Lung microvascular endothelial cell (primary cell): ENCODE measurements at regions not wholly inside any gene's neighbourhood (a gene's known extent, or its start where the extent isn't known, plus 50 kb on each side); places are given as distances from the start of the nearest gene placed in this dataset.

ENCODE experiments used
- DNase-seq, 2 donors: peaks; one replicate each; pipeline versions ENCODE4 v3.0.0 to v3.0.0-alpha.2; 2010; ENCODE audit warnings: low read depth in 2 of 2

DNA sequence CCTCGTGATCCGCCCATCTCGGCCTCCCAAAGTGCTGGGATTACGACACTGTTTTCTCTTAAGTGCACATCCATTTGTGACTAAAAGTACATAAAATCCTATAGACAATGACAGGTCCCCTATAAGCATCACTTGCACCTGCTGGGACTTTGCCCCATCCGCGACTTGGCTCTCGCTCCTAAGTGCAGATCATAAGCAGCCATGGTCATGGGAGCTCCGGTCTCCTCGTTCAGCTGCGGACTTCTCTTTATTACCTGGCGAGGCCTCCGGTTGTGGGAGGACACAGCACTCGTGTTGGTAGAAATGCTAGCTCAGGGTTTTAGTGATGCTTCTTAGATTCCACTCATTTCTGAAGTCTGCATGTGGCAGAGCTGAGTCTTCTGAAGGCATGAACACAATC, 92.7 kb upstream of the ST6GAL2 start:
- DNase-seq = no peak

DNA sequence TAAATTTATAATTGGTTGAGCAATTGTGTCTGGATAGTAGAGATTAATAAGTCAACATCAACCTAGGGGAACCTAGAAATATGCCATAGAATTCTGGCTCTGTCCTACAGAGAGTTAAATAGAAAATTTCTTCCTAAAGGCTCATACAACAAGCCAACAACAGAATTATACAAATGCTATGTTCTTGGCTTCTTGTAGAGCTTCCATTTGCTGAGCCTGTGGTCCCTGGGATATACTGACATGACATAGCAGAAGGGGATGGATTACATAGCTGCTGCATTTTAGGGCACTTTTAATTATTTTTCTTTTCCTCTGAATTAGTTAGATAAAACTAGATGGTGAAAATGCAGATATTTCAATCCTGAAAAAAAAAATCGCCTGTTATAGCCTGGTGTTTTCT, 95.5 kb upstream of the ST6GAL2 start:
- no peak for DNase-seq

DNA sequence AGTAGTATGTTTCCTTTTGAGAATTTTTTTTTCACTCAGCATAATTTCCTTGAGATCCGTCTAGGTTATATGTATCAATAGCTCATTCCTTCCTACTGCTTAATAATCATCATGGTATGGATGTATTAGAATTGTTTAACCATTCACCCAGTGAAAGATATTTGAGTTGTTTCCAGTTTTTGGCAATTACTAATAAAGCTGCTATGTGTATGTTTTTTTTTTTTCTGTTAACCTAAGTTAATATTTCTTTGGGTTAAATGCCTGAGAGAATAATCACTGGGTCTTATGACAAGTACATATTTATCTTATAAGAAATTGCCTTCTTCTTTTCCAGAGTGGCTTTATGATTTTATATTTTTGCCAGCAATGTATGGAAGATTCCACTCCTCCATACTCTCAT, 96.4 kb upstream of the ST6GAL2 start:
- DNase-seq = no peak

DNA sequence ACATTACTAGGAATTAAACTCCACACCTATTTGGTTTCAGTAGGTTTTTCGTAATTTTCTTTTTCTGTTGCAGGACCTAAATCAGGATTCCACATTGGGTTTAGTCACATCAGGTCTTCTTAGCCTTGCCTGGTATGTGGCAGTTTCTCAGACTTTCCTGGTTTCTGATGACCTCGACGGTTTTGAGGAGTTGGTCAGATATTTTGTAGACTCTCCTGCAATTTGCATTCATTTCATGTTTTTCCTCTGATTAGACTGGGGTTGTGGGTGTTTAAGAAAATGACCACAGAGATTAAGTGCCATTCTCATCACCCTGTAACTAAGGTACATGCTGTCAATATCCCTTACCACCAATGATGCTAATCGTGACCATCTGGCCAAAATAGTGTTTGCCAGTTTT, 97.3 kb upstream of the ST6GAL2 start:
- no peak for DNase-seq

DNA sequence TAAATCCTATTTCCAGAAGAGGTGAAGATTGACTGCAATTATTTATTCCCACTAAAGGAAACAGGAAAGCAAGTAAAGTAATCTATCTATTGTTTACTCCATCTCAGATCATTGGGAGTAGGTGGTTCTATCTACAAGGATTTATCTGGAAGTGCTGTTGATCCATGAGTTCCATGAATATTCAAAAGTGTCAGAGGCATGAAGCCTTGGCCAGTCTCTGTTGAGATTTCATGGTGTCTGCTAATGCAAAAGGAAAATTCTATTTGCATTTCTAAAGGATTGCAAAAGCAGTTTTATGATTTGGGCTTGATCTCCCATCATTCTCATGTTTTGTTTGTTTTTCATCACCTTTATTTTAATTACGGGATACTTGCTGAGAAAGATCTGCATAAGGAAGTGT, 102.4 kb upstream of the ST6GAL2 start:
- no peak for DNase-seq

DNA sequence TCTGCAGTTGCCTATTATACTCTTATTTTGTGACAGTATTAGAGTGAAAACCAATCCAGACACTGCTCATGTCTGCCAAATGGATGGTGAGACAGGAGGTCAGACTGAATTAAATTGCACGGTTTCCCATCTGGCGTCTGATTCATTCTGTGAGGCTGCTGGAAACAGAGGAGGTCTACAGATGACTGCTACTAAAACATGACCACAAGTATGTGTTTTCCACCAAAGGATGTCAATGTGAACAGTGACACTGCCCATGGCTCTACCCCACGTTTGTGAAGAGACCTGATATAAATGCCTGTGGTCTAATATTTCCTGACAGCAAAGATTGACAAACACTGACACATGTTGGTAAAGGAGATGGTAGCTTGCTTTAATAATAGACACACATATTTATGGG, 104.3 kb upstream of the ST6GAL2 start:
- no peak for DNase-seq

DNA sequence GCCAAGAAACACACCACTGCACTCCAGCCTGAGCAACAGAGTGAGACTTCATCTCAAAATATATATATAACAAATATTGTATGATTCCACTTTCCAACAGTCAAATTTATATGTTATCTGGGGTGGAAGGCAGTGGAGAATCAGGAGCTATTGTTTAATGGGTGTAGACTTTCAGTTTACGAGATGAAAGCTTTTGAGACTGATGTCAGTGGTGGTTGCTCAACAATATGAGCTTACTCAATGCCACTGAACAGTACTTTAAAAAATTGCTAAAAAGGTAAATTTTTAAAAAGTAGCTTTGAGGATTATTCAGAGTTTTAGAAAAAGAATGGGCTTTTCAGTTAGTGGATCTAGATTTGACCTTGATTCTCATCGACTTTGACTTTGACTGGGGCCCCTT, 105.9 kb upstream of the ST6GAL2 start:
- DNase-seq = no peak

DNA sequence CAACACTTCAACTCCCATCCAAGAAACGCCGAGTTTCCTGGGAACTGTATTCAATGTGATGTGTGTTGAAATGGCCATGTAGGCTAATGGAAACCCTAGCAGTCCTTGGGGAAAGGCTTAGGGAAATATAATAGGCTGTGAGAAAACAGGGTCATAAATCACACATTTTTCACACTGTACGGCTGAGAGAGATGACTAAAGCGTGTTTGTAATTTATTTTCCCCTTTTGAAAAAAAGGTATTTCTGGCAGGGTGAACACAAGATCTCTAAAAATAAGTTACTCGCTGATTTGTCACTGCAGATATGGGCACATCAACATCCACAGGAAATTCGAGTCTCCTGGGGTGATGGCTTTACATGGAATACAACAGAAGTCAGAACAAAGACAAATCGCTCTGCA, 109.6 kb upstream of the ST6GAL2 start:
- no peak for DNase-seq

DNA sequence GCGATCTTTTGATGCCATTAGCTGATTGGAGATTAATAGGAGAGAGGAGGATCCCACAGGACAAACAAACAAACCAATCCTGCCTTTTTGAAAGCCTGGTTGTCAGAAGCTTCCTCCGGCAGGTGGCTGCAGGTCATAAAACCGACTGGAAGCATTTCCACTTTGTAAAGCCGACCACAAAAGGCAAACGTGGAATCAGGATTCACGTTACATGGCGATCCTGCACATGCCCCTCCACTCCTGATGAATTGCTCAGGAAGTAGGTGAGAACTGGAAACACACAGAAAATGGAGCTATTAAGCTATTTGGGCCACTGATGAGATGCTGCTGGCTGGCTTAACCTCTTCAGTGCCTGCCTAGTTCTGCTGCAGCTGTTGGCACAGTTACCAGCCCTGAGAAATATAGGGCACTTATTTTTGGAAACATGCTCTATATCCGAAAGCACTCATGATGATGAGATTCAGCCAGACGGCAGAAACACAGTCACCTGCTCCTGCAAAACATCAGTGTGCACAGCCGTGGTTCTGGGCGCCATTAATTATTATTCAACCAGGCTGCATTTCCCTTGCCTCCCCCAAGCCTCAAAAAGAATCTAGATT, 110.3 kb upstream of the ST6GAL2 start:
- DNase-seq = no peak

DNA sequence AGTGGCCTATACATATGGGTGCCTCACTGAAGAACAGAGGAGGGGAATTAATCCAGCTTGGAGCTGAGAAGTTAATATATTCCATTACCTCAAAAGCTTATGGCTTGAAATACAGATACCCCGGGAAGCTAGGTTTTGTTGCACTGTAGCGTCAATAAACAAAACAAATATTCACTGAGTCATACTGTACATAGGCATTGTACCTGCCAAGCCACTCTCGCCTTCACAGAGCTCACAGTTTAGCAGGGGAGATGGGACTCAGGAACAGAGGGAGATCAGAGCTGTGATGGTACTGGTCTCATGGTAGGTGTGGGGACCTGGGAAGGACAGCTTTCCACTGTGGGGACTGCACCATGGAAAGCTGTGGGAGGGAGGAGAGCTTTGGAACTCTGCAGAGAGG, 111.2 kb upstream of the ST6GAL2 start:
- no peak for DNase-seq

DNA sequence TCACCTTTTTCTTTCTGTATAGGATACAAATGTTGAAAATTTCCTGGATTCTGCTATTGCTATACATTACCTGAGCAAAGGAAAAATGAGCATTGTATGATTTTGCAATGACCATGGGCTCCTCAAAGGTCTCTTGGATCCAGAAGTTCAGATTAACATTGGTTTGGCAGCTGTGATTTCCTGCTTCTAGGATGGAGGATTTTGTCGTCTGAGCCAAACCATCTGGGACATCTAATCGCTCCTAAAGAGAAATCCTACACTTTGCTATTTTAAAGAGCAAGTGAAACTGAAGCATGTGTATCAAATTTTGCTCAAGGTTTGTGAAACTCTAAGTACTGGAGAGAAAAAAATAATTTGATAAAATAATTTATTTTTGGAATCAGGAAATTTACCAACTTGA, 115.1 kb upstream of the ST6GAL2 start:
- no peak for DNase-seq

DNA sequence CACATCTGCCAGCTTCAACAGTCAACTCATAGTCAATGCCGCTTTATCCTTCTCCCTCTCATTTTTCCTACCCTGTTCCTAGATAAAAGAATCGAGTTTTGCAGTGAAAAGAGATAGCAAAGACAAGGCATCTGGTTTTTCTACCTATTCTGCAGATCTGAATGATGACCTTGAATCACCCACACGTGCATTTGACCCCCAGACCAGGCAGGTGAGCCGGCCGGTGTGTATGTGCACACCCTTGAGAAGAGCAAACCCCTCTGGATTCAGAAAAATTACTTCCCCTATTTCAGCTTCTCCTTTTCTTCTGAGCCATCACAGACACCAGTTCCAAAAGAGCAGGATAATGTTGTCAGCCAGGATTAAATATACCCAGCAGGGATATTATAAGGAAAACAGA, 115.6 kb upstream of the ST6GAL2 start:
- DNase-seq = no peak

DNA sequence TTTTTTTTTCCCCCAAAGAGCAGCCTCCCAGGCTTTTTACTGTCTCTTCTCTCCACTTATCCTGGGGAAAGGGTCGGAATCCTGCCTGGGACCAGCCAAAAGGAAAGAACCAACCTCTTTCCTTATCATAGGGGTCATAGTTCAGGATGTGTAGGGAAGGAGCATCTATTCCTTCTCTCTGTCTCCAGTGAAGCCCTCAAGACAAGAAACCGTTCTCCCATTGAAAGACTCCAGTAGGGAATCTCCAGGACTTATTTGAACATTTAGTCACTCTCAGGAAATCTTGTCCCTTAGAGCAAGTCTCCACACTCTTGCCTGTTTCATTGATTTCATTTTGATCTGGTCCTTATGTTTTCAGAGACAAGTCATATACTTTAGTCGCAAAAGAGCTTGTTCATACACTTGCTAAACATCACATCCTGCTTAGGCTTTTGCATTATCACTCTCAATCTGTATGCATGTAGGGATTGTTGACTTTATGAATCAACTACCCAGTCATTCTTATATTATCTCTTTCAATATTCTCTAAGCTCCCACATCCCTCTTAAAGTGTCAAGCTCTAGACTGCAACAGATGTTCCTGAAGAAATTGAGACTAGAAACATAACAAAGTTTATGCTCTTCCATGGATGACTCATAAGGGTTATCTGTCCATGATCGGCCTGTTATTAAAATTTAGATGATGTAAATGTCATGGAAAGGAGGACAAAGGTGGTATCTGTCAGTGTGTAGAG, 116.2 kb upstream of the ST6GAL2 start:
- no peak for DNase-seq

DNA sequence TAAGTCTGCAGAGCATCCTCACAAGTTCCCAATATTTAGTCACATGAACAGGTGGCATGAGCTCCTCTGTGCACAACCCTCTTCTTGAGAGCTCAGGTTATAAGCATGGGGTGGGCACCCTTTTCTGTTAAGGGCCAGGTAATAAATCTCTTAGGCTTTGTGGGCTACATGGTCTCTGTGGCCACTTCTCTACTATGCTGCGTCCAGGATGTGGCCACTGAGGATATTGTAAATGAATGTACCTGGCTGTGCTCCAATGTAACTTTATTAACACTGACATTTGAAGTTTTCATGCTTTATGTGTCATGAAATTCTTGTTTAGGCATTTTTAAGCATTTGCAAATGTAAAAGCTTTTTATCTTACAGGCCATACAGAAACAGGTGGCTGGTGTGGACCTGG, 116.8 kb upstream of the ST6GAL2 start:
- no peak for DNase-seq

DNA sequence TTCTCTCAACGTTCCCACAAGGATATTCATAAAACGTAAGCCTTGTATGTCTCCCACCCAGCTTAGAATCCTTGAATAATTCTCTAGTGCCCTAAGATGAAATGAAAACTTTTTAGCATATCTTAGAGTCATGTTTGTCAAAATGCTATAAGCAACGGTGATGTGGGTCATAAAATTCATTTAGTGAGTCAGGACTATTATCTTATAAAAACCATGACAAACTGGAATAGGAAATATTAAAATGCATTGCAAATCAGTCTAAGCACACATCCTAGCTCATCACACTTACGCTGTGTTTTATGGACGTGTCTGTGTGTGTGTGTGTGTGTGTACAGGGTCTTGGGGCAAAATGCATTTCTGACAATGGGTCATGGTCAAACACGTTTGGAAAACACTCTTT, 119.9 kb upstream of the ST6GAL2 start:
- no peak for DNase-seq

DNA sequence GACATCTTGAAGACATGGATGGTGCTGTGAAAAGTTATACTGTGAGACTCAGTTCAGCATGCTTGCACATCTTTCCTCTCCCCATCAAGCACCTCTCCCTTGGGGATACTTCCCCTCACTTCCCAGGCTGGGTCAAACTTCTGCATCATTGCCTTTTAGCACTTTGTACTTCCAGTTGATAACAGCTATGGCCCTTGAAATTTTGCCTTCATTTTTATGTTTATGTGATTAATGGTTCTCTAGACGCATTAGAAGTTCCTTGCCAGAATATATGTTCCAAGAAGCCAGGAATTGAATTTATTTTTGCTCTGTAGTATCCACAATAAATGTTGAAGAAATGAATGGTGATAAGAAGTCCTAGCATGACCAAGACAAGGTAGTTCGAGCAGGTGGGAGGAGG, 120.9 kb upstream of the ST6GAL2 start:
- DNase-seq = no peak

DNA sequence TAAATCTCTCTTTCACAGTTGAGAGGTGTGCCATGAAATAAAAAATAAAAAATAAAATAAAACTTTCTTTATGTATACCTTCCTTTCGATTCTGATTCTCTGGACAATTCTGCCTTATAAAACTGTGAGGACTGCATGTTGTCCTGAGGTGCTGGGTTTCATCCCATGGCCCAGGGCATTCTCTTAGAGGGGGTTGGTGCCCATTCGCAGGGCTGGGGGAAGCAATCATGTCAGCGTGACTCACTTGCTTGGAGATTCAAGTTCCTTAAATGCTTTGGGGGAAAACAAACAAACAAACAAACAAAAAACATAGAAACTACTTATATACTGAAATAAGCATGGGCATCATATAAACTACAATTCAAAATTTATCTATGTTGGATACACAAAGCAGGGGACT, 122.0 kb upstream of the ST6GAL2 start:
- no peak for DNase-seq

DNA sequence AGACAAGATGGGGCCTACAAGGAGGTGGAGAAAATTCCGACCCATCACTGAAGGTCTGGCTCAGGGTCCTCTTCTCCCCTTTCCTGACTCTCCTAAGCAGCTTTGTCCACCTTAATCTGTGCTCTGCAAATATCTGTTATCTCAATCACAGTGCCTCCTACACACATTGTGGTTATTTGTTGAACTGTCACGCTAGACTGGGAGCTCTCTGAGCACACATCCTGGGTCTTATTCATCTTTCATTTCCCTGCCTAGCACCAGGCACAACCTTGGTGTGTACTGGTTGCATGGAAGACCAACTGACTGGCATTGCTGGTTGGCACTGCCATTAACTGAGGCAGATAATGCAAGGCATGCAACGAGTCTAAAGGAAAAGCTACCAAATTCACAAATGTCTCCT, 122.9 kb upstream of the ST6GAL2 start:
- no peak for DNase-seq

DNA sequence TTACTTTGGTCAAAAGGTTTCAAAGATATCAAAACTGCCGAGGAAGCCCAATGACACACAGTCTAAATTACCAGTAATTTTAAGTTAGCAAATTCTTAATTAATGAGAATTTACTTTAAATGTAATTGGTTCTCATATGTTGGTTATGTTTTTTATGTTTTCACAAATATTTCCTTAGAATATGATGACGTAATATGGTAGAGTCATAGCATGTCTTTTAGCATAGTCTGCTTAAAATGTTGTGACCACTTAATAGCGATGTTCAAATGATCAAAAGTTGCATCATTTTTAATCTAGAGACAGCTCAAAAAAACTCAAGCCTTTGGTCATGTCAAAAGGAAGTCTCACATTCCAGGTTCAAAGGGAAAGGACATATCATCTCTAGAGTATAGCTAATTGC, 123.3 kb upstream of the ST6GAL2 start:
- no peak for DNase-seq

DNA sequence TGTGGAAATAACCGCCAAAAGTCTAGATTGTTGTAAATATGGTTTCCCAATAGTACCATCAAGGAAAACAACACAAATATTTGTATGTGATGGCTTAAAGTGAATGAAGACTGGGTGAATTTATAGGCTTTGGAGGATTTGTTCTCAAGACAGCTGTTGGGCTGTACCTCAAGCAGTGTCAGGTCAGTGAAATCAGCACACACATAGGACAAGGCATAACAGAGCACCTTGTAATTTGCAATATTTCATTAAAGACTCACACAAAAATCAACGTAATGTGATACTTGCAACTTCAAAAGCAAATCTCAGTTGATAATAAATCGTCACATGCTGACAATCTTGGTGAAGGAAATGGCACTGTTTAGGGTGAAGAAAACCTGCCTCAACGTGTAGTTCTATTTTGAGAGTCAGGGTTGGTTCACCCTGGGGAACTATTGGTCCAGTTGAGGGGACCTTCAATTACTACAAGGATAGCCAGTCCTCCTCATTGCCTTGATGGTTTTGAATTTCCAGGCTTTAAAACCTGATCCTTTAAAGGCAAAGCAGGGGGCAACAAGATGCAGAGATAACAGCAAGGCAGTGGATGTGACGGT, 126.8 kb upstream of the ST6GAL2 start:
- no peak for DNase-seq

DNA sequence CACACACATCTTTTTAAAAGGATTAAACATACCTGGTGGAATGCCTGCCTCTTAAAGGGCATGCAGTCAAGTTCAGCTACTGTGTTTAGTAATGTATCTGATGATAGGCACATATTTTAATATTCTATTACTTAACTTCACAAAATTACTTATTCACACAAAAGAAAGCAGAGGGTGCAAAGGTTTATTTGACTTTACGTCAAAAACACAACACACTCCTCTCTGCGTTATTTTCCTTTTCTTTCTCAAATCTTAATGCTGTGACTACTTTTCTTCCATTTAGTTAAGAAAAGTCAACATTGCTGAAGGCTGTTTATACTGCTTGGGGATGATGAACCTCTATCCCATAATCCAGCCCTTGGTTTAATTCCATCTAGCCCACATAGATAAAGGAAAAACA, 127.9 kb upstream of the ST6GAL2 start:
- no peak for DNase-seq

DNA sequence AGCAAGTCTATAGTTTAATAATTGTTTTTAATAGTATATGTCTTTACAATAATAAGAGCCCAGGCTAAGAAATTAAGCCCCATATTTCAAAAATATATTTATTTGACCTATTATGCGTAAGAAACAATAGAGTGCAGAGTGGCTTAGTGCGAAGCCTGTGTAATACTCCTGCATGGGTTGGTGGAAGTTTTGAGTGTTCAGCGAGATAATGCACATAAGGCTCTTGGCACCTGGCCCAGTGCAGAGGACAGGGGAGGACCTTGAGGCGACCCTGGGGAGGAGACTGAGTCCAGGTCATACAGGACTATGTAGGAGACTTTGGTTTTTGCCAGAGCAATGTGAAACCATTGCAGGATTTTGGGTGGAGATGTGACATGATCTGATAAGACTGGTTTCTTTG, 132.4 kb upstream of the ST6GAL2 start:
- DNase-seq = no peak

DNA sequence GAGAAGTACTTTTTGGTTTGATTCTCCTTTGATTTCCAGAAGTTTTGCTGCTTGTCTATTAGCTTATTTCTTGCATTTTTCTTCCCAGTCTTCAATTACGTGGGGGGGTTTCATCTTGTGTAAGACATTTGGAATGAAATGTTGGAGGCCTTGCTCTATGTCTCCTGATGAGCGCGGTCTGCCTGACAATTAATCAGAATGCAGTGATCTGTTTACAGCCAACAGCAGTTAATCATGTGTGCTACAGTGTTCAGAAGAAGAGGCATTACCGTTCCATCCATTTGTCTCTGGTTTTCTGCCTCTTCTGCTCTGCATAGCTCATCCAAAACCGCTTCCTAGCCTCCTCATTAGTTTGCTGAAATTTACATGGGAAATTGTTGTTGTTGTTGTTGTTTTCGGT, 134.4 kb upstream of the ST6GAL2 start:
- no peak for DNase-seq
